GM23338 (cell line): ENCODE measurements at regions not wholly inside any gene's neighbourhood (a gene's known extent, or its start where the extent isn't known, plus 50 kb on each side); places are given as distances from the start of the nearest gene placed in this dataset.

Experiments used
- CREB1 ChIP-seq: fragments of 250-450 bp; sonication (Bioruptor Pico); IDR thresholded peaks from 2 replicates; pipeline ENCODE4 v1.5.0; 2020; ENCODE audit warnings: low read depth, mild to moderate bottlenecking, moderate library complexity
- EZH2 ChIP-seq: fragments of 200-600 bp; sonication (generic); IDR thresholded peaks from one replicate; pipeline ENCODE4 v1.8.0; 2017; ENCODE audit warnings: antibody characterized with exemption, mild to moderate bottlenecking, low read depth; ENCODE audit not compliant: unreplicated experiment
- STAT1 ChIP-seq: IDR thresholded peaks from one replicate; pipeline ENCODE4 v1.6.1; 2016; ENCODE audit warnings: antibody characterized with exemption; ENCODE audit not compliant: unreplicated experiment
- ZNF331 ChIP-seq: fragments of 250-450 bp; sonication (Bioruptor Pico); IDR thresholded peaks from 2 replicates; pipeline ENCODE4 v1.5.0; 2020; ENCODE audit warnings: low read depth, mild to moderate bottlenecking, moderate library complexity
- small RNA-seq: library from RNA; depleted of rRNA; stranded (forward); fragments of <200 nt; gene quantifications from one replicate; pipeline ENCODE3, GENCODE V24; 2014; ENCODE audit warnings: low replicate concordance

DNA sequence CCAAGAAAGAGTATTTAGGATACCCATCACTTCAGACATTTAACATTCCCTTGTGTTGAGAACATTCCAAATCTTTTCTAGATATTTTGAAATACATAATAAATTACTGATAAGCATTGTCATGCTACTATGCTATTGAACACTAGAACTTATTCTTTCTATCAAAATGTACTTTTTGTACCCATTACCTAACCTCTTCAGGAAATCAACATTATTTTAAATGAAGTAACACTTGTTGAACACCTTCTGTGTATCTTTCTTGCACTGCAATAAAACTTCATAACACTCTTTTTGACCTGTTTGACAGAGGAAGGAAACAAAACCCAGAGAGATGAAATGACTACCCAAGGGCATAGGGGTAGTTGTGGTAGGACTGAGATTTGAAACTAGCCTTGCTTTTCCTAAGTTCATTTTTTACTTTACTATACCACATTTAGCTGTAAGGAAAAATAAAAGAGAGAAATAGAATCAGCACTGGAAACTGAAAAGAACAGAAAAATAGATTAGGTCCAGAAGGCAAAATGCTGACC is 99.4 kb downstream of the UCHL5 start (continued):
- no peak for TF ChIP-seq EZH2
- TF ChIP-seq STAT1 = no peak
- no peak for TF ChIP-seq ZNF331 (CRISPR knock-in tag)
- no peak for TF ChIP-seq CREB1 (CRISPR knock-in tag)

Small RNAs in the stretch of these regions (small RNA-seq; reads per million reads assigned to genes)
- 0.12 reads per million for gene RN7SKP126
